HEK293T (cell line): ENCODE measurements at regions not wholly inside any gene's neighbourhood (a gene's known extent, or its start where the extent isn't known, plus 50 kb on each side); places are given as distances from the start of the nearest gene placed in this dataset.

Source experiments
- BHLHE40 ChIP-seq: fragments of 450-650 bp; IDR thresholded peaks from 2 replicates; pipeline ENCODE4 v1.6.1; 2016; ENCODE audit warnings: mild to moderate bottlenecking, moderate library complexity, borderline replicate concordance
- CTBP1 ChIP-seq: fragments of 450-650 bp; IDR thresholded peaks from 2 replicates; pipeline ENCODE4 v1.6.1; 2016; ENCODE audit warnings: borderline replicate concordance
- ELF4 ChIP-seq: fragments of 450-650 bp; IDR thresholded peaks from 2 replicates; pipeline ENCODE4 v1.6.1; 2017; ENCODE audit warnings: antibody characterized with exemption
- FOXA1 ChIP-seq: fragments of 450-650 bp; IDR thresholded peaks from 2 replicates; pipeline ENCODE4 v1.6.1; 2016; ENCODE audit warnings: mild to moderate bottlenecking
- FOXK2 ChIP-seq: fragments of 450-650 bp; IDR thresholded peaks from 2 replicates; pipeline ENCODE4 v1.6.1; 2016; ENCODE audit warnings: mild to moderate bottlenecking
- FOXM1 ChIP-seq: fragments of 450-650 bp; IDR thresholded peaks from 2 replicates; pipeline ENCODE4 v1.6.1; 2017; ENCODE audit warnings: mild to moderate bottlenecking, borderline replicate concordance
- L3MBTL2 ChIP-seq: fragments of 450-650 bp; conservative IDR thresholded peaks from 2 replicates; pipeline ENCODE4 v1.6.1; 2016; ENCODE audit warnings: mild to moderate bottlenecking
- NFRKB ChIP-seq: fragments of 450-650 bp; IDR thresholded peaks from 2 replicates; pipeline ENCODE4 v1.6.1; 2016; ENCODE audit warnings: mild to moderate bottlenecking, moderate library complexity
- PKNOX1 ChIP-seq: fragments of 450-650 bp; IDR thresholded peaks from 2 replicates; pipeline ENCODE4 v1.6.1; 2016
- SP1 ChIP-seq: fragments of 450-650 bp; IDR thresholded peaks from 2 replicates; pipeline ENCODE4 v1.6.1; 2017
- SUZ12 ChIP-seq: fragments of 450-650 bp; IDR thresholded peaks from 2 replicates; pipeline ENCODE4 v1.6.1; 2016; ENCODE audit warnings: mild to moderate bottlenecking
- ZNF384 ChIP-seq: fragments of 450-650 bp; IDR thresholded peaks from 2 replicates; pipeline ENCODE4 v1.6.1; 2016

GRCh38 chr12:113702836-113703235 lies 231.2 kb upstream of the LHX5 start:
- TF ChIP-seq FOXK2: no peak
- TF ChIP-seq FOXM1: no peak
- TF ChIP-seq SP1: no peak
- TF ChIP-seq BHLHE40: no peak
- TF ChIP-seq CTBP1: no peak
- TF ChIP-seq ELF4: no peak
- no peak for TF ChIP-seq SUZ12
- no peak for TF ChIP-seq NFRKB
- TF ChIP-seq FOXA1: no peak
- no peak for TF ChIP-seq L3MBTL2
- no peak for TF ChIP-seq PKNOX1
- no peak for TF ChIP-seq ZNF384
